ENCODE measurements at regions not wholly inside any gene's neighbourhood (a gene's known extent, or its start where the extent isn't known, plus 50 kb on each side); places are given as distances from the start of the nearest gene placed in this dataset.

DNA sequence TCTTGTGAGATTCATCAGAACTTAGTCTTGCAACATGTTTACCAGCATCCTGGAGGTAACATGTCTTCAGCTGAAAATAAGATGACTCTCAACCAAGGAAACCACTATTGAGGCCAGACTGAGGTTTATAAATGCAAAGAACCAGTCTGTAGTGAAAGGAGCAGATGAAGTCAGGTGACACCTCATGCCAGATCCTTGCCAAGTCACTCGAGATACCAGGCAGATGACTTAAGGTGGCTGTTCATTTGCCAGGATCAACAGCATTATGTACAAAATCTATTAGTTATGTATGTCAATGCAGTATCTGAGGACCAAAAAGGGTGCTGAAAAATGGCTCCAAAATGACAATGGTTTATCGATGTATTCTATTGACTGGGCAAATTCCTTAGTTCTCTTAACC, 100.0 kb upstream of the SOX6 start:
- TF ChIP-seq, protein P1, sequence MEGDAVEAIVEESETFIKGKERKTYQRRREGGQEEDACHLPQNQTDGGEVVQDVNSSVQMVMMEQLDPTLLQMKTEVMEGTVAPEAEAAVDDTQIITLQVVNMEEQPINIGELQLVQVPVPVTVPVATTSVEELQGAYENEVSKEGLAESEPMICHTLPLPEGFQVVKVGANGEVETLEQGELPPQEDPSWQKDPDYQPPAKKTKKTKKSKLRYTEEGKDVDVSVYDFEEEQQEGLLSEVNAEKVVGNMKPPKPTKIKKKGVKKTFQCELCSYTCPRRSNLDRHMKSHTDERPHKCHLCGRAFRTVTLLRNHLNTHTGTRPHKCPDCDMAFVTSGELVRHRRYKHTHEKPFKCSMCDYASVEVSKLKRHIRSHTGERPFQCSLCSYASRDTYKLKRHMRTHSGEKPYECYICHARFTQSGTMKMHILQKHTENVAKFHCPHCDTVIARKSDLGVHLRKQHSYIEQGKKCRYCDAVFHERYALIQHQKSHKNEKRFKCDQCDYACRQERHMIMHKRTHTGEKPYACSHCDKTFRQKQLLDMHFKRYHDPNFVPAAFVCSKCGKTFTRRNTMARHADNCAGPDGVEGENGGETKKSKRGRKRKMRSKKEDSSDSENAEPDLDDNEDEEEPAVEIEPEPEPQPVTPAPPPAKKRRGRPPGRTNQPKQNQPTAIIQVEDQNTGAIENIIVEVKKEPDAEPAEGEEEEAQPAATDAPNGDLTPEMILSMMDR (conservative IDR thresholded peaks at IDR 0.05): no peak
- no peak for TF ChIP-seq ZFX (IDR thresholded peaks at IDR 0.05)
